GM18511 (cell line): ENCODE measurements at regions not wholly inside any gene's neighbourhood (a gene's known extent, or its start where the extent isn't known, plus 50 kb on each side); places are given as distances from the start of the nearest gene placed in this dataset.
"Not testable (repeated sequence)": the region's sequence is repeated elsewhere in the genome, so short reads cannot be mapped to it uniquely, and the experiment has no call there.

Experiments used
- ATAC-seq: cut with Tn5 transposase; IDR thresholded peaks from one replicate; pipeline ENCODE4 v1.9.1; 2021; ENCODE audit warnings: mild to moderate bottlenecking, moderate library complexity; ENCODE audit not compliant: unreplicated experiment

DNA sequence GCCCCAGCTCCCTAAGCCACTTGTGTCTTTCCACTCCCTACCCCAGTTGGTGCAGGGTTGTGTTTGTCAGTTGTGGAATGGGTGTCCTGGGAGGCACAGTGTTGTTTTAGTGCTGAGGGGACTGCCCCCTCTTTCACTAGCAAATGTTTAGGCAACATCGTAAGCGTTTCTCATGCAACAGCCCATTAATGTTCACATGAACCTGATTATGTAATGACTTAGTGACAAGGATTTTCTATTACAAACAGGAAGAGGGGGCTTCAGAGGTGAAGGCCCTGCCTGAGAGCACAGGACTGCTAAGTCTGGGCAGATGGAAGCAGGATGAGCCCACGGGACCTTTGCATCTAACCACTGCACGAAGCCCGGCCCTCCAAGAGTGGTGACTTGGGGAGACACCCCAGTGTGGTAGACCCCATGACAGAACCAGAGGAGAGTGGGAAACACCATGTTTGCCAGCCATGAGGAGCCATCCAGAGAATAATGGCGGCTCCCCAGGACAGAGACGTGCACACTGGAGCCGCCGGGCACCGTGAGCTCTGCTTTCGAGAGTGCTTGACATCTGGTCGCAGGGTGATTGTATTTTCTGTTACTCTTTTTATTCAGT, 339.7 kb downstream of the THBS2 start:
- no peak for ATAC-seq

GRCh38 chr6:168913231-168913865, 340.3 kb downstream of the THBS2 start:
- ATAC-seq: not testable (repeated sequence)

GRCh38 chr6:168909288-168909687, 344.4 kb downstream of the THBS2 start:
- ATAC-seq: no peak

DNA sequence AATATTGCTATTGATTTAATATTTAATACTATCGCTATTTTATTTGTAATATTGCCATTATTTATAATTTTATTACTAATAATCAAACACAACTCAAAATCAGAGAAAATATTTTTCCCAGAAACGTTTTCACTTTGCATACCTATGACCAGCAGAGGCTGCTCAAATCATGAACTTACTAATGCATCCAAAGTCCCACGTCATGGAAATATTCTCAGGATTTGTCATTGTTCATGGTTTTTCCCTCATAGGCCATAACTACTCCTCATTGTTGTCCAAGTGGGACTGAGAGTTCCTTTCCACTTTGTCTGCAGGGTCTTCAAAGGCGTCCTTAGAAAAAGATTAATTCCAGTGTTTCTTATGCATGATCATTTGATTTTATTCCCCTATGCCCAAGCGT, 344.8 kb downstream of the THBS2 start:
- ATAC-seq: no peak

- ATAC-seq: no peak
These were observed 345.5 kb downstream of the THBS2 start for GRCh38 chr6:168908166-168908565.

DNA sequence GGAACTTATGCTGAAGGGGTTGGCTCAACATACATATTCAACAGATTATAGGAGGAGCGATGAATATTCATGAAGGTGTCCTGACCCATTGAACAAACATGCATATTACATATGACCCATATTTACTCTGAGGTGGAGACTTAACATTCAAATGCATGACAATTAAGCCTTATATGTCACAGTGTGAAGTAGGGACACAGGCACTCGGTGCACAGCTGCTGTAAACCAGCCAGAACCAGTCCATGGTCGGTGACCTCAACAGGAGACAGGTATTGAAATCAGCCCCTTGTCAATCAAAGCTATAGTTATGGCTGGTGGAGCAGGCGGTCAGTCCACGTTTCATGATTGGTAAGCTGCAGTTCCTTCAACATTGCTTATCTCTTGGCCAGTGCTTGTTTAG, 347.3 kb downstream of the THBS2 start:
- ATAC-seq: no peak

DNA sequence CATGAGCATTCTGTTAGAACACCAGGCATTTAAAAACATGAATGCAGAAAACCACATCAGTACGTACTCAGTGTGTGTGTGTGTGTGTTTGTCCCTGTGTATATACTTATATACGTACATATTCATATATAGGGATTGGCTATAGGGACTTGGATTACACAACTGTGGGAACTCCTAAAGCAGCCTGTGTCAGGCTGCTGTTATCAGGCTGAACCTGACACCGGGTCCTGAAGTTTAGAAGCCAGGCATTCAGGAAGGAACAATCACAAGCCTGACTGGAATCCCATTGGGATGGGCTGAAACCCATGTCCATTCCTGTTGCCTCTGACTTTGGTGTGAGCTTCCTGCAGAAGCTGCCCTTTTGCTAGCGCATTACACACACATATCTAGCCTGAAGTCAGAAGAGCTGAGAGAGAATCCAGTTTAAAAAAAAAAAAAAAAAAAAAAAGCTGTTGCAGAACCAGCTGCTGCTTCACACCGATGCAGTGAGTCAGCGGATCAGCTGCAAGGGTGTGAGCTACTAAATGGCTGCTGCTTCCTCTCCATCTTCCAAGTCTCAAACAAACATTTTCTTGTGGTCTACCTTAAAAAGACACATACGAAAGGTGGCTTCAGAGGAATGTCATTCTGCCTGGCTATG, 348.1 kb downstream of the THBS2 start:
- no peak for ATAC-seq

GRCh38 chr6:168903613-168904345, 349.9 kb downstream of the THBS2 start:
- no peak for ATAC-seq

GRCh38 chr6:168902075-168902474, 351.6 kb downstream of the THBS2 start:
- no peak for ATAC-seq

GRCh38 chr6:168901076-168901475, 352.6 kb downstream of the THBS2 start:
- ATAC-seq: no peak

- no peak for ATAC-seq
These were observed 357.3 kb downstream of the THBS2 start for GRCh38 chr6:168896321-168896720.

DNA sequence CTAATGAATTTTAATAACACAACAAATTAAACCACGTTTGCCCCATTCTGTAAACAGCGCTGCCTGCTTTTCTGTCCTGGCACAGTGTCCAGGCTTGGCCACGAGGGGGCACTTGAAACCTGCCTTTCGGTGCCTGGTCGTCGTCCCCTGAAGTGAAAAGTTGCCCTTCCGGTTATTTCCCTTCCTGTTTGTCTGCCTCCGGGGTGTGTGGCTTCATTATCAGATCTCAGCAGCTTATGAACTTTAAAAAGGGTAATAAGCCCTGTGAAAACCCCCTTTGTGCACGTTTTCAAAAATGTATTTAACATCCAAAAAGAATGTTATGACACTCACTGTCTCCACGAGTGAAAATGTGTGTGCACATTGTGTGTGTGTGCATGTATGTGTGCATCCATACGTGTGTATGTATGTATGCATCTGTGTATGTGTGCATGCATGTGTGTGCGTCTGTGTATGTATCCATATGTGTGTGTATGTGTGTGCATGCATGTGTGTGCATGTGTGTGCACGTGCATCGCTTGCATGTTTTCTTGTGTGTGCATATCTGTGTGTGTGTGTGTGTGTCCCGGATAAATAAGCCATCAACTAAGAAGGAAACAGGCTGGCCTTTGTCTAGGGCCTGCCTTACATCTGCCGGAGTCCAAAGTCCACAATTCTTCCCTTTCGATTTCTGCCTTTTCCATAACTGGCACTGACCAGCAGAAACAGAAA, 358.4 kb downstream of the THBS2 start:
- ATAC-seq: peak; percentile 98

DNA sequence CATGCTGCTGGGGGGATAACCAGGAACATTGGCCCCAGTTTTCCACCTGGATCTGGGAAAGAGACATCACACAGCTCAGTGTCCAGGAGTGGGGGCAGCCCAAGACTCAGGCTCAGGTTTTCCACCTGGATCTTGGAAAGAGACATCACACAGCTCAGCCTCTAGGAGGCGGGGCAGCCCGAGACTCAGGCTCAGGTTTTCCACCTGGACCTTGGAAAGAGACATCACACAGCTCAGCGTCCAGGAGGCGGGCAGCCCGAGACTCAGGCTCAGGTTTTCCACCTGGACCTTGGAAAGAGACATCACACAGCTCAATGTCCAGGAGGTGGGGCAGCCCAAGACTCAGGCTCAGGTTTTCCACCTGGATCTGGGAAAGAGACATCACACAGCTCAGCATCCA, 361.6 kb downstream of the THBS2 start:
- ATAC-seq: no peak

- no peak for ATAC-seq
These were observed 362.7 kb downstream of the THBS2 start for GRCh38 chr6:168890981-168891365.

- no peak for ATAC-seq
These were observed 363.2 kb downstream of the THBS2 start for GRCh38 chr6:168890306-168890980.

- no peak for ATAC-seq
These were observed 364.8 kb downstream of the THBS2 start for GRCh38 chr6:168888786-168889345.

DNA sequence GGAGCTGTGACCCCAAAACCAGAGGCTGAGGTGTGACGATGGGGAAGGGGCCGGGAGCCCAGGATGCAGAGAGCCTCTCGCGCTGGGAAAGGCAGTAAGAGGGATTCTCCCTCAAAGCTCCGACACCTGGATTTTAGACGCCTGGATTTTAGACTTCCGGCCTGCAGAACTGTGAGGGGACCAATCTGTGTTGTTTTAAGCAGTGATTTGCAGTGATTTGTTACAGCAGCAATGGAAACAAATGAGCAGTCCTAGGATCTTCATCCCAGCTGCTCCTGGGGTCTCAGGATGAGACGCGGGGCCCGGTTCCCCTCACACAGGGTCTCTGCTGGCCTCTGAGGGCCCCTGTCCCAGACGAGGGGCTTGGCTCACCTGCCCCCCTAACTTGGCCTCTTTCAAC, 365.5 kb downstream of the THBS2 start:
- ATAC-seq: no peak

- ATAC-seq: no peak
These were observed 366.0 kb downstream of the THBS2 start for GRCh38 chr6:168887621-168888020.

DNA sequence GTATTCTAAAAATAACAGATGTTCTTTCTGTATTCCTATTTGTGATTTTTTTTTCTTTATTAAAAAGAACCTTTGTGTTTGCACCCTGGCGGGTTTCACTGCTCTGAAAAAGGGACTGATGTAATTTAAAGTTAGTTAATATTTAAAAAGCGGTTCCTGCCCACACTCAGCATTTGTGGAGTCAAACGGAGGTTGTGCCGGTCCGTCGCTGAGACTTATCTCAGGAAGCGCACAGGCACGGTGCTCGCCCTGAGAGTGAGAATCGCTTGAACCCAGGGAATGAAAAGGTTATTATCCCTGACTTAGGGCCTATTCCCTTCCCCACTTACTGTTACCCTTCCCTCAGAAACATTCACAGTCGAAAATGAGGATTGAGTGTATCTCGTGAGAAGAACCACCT, 366.7 kb downstream of the THBS2 start:
- ATAC-seq: no peak
